Tibial artery (tissue), 4 donors: ENCODE measurements at regions not wholly inside any gene's neighbourhood (a gene's known extent, or its start where the extent isn't known, plus 50 kb on each side); places are given as distances from the start of the nearest gene placed in this dataset.
"Not testable (repeated sequence)": the region's sequence is repeated elsewhere in the genome, so short reads cannot be mapped to it uniquely, and the experiment has no call there.

Source experiments
- DNase-seq, 2 donors: peaks; one replicate each; pipeline ENCODE4 v3.0.0-alpha.2; 2019
- H3K27ac ChIP-seq, 2 donors: fragments of 200-600 bp; sonication (generic) in 1 of 2; 1 replicate in 1 of 2; 2 replicates in 1 of 2; pipeline ENCODE4 v1.5.1; 2018 to 2019; ENCODE audit warnings: mild to moderate bottlenecking in 1 of 2
- H3K27me3 ChIP-seq, 2 donors: fragments of 200-600 bp; sonication (generic) in 1 of 2; one replicate each; pipeline versions ENCODE4 v1.5.1 to v1.6.0; 2016 to 2019
- H3K36me3 ChIP-seq, 3 donors: fragments of 200-600 bp; sonication (generic) in 2 of 3; one replicate each; pipeline ENCODE4 v1.5.1; 2016 to 2019; ENCODE audit warnings: mild to moderate bottlenecking in 2 of 3
- H3K4me1 ChIP-seq, 4 donors: fragments of 200-600 bp; sonication (generic) in 2 of 4; 1 replicate in 3 of 4; 2 replicates in 1 of 4; pipeline ENCODE4 v1.5.1; 2016 to 2019
- H3K4me3 ChIP-seq, 2 donors: fragments of 200-600 bp; sonication (generic) in 1 of 2; 1 replicate in 1 of 2; 2 replicates in 1 of 2; pipeline ENCODE4 v1.5.1; 2018 to 2019; ENCODE audit warnings: mild to moderate bottlenecking in 2 of 2
- H3K9me3 ChIP-seq, 3 donors: fragments of 200-600 bp; sonication (generic) in 1 of 3; one replicate each; pipeline ENCODE4 v1.5.1; 2016 to 2019
- intact Hi-C: fragments of 100-400 bp; cut with DNase I; formaldehyde crosslinking; loops from one replicate; pipeline ENCODE4 v1.15.0; 2023; ENCODE audit warnings: low total_unique reads
- TF ChIP-seq, protein P1 (sequence below), 2 experiments: fragments of 200-600 bp in 1 of 2; fragments of 450-650 bp in 1 of 2; IDR thresholded peaks; one replicate each; pipeline ENCODE4 v1.5.1; 2017 to 2019; ENCODE audit warnings: antibody characterized with exemption in 2 of 2, mild to moderate bottlenecking in 1 of 2, moderate library complexity in 1 of 2

DNA sequence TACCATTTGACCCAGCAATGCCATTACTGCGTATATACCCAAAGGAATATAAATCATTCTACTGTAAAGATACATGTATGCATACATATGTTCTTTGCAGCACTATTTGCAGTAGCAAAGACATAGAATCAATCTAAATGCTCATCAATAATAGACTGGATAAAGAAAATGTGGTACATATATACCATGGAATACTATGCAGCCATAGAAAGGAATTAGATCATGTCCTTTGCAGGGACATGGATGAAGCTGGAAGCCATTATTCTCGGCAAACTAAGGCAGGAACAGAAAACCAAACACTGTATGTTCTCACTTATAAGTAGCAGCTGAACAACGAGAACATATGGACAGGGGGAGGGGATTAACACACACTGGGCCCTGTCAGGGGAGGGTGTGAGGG lies 54.8 kb upstream of the ZNF30 start:
- H3K4me3 ChIP-seq, H3K27ac ChIP-seq, DNase-seq, H3K36me3 ChIP-seq, intact Hi-C loops, H3K27me3 ChIP-seq, H3K9me3 ChIP-seq, H3K4me1 ChIP-seq: not testable (repeated sequence)

DNA sequence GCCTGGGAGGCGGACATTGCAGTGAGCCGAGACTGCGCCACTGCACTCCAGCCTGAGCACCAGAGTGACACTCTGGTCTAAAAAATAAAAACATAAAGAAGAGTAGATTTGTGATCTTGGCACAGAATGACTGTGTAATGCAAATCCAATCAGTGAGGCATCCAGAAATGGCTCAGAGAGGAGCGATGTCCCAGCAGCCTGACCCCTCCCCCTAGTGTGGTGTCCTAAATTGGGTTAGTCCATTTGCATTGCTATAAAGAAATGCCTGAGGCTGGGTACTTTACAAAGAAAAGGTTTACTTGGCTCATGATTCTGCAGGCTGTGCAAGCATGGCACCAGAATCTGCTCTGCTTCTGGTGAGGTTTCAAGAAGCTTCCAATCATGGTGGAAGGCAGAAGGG lies 59.1 kb upstream of the ZNF30 start:
- intact Hi-C loops, result no loop called here
- TF ChIP-seq, protein P1, sequence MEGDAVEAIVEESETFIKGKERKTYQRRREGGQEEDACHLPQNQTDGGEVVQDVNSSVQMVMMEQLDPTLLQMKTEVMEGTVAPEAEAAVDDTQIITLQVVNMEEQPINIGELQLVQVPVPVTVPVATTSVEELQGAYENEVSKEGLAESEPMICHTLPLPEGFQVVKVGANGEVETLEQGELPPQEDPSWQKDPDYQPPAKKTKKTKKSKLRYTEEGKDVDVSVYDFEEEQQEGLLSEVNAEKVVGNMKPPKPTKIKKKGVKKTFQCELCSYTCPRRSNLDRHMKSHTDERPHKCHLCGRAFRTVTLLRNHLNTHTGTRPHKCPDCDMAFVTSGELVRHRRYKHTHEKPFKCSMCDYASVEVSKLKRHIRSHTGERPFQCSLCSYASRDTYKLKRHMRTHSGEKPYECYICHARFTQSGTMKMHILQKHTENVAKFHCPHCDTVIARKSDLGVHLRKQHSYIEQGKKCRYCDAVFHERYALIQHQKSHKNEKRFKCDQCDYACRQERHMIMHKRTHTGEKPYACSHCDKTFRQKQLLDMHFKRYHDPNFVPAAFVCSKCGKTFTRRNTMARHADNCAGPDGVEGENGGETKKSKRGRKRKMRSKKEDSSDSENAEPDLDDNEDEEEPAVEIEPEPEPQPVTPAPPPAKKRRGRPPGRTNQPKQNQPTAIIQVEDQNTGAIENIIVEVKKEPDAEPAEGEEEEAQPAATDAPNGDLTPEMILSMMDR (IDR thresholded peaks at IDR 0.05), result no peak
- no peaks in the 10 kb centered on the region for H3K4me1 ChIP-seq
- no peak for DNase-seq
- H3K27ac ChIP-seq, result no peak overlapping the region
- H3K9me3 ChIP-seq, result peaks cover 0 to 3% (median 0%) of the 10 kb centered on the region in 3 donors
- H3K36me3 ChIP-seq, result no peaks in the 10 kb centered on the region
- H3K27me3 ChIP-seq, result no peaks in the 10 kb centered on the region
- H3K4me3 ChIP-seq, result no peak overlapping the region

DNA sequence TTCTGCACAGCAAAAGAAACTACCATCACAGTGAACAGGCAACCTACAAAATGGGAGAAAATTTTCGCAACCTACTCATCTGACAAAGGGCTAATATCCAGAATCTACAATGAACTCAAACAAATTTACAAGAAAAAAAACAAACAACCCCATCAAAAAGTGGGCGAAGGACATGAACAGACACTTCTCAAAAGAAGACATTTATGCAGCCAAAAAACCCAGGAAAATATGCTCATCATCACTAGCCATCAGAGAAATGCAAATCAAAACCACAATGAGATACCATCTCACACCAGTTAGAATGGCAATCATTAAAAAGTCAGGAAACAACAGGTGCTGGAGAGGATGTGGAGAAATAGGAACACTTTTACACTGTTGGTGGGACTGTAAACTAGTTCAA lies 61.5 kb upstream of the ZNF30 start:
- DNase-seq, H3K27ac ChIP-seq, H3K4me3 ChIP-seq, H3K4me1 ChIP-seq, H3K36me3 ChIP-seq, H3K9me3 ChIP-seq, H3K27me3 ChIP-seq, intact Hi-C loops: not testable (repeated sequence)

DNA sequence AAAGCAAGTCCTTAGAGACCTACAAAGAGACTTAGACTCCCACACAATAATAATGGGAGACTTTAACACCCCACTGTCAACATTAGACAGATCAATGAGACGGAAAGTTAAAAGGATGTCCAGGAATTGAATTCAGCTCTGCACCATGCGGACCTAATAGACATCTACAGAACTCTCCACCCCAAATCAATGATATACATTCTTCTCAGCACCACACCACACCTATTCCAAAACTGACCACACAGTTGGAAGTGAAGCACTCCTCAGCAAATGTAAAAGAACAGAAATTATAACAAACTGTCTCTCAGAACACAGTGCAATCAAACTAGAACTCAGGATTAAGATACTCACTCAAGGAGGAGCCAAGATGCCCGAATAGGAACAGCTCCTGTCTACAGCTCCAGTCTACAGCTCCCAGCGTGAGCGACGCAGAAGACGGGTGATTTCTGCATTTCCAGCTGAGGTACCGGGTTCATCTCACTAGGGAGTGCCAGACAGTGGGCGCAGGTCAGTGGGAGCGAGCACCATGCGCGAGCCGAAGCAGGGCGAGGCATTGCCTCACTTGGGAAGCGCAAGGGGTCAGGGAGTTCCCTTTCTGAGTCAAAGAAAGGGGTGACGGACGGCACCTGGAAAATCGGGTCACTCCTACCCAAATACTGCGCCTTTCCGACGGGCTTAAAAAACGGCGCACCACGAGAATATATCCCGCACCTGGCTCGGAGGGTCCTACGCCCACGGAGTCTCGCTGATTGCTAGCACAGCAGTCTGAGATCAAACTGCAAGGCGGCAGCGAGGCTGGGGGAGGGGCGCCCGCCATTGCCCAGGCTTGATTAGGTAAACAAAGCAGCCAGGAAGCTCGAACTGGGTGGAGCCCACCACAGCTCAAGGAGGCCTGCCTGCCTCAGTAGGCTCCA lies 66.6 kb upstream of the ZNF30 start:
- H3K36me3 ChIP-seq, intact Hi-C loops, H3K27me3 ChIP-seq, DNase-seq, H3K4me1 ChIP-seq, H3K9me3 ChIP-seq, H3K27ac ChIP-seq: not testable (repeated sequence)
- peak overlapping the region in 1 of 2 donors; percentile 10 for H3K4me3 ChIP-seq

DNA sequence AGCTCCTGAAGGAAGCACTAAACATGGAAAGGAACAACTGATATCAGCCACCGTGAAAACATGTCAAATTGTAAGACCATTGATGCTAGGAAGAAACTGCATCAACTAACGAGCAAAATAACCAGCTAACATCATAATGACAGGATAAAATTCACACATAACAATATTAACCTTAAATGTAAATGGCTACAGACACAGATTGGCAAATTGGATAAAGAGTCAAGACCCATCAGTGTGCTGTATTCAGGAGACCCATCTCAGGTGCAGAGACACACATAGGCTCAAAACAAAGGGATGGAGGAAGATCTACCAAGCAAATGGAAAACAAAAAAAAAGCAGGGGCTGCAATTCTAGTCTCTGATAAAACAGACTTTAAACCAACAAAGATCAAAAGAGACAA lies 67.4 kb upstream of the ZNF30 start:
- DNase-seq, H3K27ac ChIP-seq, intact Hi-C loops, H3K4me3 ChIP-seq, H3K27me3 ChIP-seq, H3K4me1 ChIP-seq, H3K9me3 ChIP-seq, H3K36me3 ChIP-seq: not testable (repeated sequence)

DNA sequence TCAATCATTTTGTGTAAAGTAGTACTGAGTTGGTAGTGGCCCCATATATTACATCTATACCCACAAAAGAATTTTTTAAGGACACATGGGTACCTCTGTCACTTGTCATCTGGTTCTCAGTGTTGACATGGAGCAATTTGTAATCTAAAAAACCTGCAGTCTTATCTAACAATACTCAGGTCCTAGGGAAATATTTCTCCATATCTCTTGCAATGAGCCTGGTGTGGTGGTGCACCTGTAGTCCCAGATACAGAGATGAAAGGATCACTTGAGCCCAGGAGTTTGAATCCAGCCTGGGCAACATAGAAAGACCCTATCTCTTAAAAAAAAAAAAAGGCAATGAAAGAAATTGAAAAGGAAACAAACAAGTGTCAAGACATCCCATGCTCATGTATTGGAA lies 70.7 kb upstream of the ZNF30 start:
- intact Hi-C loops, result no loop called here
- TF ChIP-seq, protein P1 (IDR thresholded peaks at IDR 0.05), result no peak
- no peak for DNase-seq
- H3K36me3 ChIP-seq, result no peaks in the 10 kb centered on the region
- H3K27ac ChIP-seq, result no peak overlapping the region
- no peaks in the 10 kb centered on the region for H3K4me1 ChIP-seq
- H3K9me3 ChIP-seq, result no peaks in the 10 kb centered on the region
- no peaks in the 10 kb centered on the region for H3K27me3 ChIP-seq
- H3K4me3 ChIP-seq, result no peak overlapping the region

DNA sequence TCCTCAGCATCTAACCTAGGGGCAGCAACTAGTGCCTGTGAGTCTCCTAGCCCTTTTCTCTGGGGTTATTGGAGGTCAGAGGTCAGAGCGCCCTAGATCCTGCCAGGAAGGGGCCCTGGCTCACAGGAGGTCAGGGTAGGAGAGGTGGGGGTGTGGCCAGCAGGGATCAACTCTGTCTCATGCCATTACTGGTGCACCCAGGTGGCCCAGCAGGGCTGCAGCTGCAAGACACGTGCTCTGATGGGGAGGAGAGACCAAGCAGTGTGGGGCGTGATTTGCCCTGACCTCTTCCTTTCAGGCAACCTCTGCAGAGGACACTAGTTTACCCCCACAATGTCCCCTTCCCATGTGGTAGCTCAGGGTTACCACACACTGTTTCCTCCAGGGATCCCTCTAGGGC lies 73.3 kb upstream of the ZNF30 start:
- Histone ChIP-seq H3K4me1 (no peaks in the 10 kb centered on the region), H3K36me3 (no peaks in the 10 kb centered on the region), H3K4me3 (no peak overlapping the region), H3K27ac (no peak overlapping the region), H3K9me3 (no peaks in the 10 kb centered on the region), H3K27me3 (no peaks in the 10 kb centered on the region)
- TF ChIP-seq, protein P1 (IDR thresholded peaks at IDR 0.05), result no peak
- DNase-seq, result no peak
- intact Hi-C loops, result no loop called here

DNA sequence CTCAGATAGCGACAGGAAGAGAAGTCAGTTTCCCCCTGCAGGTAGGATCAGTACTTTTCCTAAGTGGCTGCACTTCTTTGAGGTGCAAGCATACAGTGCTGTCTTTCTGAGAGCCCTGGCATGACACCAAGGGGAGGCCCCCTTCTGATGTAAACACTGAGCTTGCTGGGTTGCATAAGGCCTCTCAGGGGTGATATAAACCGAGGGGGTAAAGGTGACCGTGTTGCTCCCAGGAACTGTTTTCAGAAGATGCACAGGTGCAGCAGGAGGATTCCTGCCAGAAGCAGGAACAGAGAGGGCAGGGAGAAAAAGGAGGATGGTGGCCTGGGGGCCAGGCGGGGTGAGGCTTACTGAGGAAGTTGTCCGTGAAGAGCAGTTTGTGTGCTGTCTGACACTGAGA lies 74.0 kb upstream of the ZNF30 start:
- Histone ChIP-seq H3K4me3 (no peak overlapping the region), H3K27me3 (no peaks in the 10 kb centered on the region), H3K9me3 (no peaks in the 10 kb centered on the region), H3K36me3 (no peaks in the 10 kb centered on the region), H3K27ac (no peak overlapping the region), H3K4me1 (no peaks in the 10 kb centered on the region)
- intact Hi-C loops, result no loop called here
- DNase-seq, result no peak
- TF ChIP-seq, protein P1 (IDR thresholded peaks at IDR 0.05), result no peak
